Islet of Langerhans (tissue), 1 donor: ENCODE measurements at regions not wholly inside any gene's neighbourhood (a gene's known extent, or its start where the extent isn't known, plus 50 kb on each side); places are given as distances from the start of the nearest gene placed in this dataset.
"Not testable (repeated sequence)": the region's sequence is repeated elsewhere in the genome, so short reads cannot be mapped to it uniquely, and the experiment has no call there.

ENCODE experiments used
- FAIRE-seq: peaks from one replicate; lab custom pipeline; 2011; peaks lifted over from hg19 to GRCh38; lab: Jason Lieb, UNC

DNA sequence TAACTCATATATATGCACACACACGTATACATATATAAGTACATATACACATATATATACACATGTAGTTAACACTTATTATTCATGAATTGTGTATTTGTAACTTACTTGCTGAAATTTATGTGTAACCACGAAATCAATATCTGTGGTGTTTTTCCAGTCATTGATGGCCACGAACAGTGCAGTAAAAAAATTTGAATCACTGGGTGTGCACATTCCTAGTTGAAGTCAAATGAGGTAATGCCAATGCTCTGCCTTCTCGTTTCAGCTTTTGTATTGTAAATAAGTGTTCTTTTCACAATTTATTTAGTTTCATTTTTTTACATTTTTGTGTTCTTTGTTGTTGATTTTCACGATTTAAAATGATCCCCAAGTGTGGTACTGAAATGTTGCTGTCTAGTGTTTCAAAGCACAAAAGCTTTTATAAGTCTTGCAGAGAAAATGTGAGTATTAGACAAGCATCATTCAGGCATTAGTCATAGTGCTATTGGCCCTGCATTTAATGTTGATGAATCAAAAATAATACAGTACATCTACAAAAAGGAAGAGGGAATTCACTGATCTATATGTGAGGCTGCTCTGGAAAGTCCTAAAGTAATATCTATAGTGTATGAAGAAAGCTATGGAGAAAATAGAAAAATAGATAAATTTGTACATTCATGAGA, 419.0 kb downstream of the DSC3 start:
- FAIRE-seq: no peak

DNA sequence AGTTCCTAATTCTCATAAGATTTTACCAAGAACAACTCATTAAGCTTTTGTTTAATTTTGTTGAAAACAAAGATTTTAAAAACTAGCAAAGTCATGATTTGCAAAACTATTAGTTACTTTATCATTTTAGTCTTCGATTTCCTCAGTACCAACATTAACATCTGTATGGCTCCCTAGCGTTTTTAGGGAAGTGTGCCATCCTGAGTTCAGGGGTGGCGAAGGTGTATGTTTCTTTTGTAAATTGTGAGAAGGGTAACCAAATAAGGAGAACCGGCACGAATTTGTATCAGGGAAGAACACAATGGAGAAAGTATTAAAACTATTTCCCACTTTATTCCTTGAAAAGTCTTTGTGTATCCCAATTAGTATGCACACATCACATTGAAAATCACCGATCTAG, 419.9 kb downstream of the DSC3 start:
- no peak for FAIRE-seq

DNA sequence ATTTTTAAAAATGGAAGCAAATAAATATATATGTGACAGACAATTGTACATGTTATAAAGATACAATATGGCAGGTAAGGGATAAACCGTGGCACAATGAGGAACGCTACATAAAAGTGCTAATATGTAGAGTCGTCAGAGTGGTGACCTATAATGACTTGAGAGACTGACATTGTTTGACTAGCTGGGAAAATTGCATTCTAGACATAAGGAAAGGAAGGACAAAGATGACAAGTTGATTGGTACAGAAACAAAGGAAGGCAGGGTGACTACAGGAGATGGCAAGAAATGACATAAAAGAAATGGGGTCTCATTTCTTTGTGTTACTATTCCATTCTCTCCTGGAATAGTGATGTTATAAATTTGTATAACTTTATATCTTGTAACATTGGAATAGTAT, 420.4 kb downstream of the DSC3 start:
- no peak for FAIRE-seq

DNA sequence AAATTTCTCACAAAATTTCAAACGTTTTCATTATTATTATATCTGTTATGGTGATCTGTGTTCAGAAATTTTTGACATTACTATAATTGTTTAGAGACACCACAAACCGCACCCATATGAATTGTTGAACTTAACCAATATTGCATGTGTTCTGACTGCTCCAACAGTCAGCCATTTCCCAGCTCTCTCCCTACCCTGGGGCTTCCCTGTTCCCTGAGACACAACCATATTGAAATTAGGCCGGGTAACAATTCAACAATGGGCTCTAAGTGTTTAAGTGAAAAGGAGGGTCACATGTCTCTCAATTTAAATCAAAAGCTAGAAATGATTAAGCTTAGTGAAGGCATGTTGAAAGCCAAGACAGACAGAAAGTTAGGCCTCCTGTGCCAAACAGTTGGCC, 424.0 kb downstream of the DSC3 start:
- FAIRE-seq: no peak

DNA sequence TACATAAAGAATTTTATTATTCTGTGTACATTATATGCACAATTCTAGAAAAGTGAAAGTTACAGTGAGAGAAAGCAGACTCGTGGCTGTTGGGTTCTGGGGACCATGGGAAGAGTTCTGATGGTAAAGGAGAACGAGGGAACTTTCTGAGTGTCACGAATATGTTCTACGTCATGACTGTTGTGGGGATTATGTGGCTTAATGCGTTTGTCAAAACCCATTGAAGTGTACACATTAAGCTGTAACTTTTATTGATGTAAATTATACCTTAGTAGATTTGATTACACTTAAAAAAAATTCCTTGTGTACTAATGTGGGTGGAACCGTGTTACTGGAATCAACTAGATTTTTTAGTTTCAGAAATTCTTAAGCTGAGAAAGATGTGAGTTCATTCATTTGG, 426.1 kb downstream of the DSC3 start:
- FAIRE-seq: no peak

DNA sequence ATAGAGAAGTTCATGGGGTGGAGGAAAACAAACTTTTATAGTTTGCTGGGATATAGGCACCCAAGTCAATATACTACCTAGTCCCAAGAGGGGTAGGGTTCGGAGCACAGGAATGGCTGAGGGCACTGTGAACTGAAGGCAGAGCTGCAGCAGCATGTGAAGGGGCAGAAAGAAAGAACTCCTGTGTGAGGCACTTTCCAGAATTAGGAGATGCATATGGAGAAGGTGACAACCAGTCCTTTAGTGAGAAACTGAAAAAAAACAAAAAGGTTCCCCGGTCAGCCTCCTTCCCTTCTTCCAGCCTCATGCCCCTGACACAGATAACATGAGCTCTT, 429.1 kb downstream of the DSC3 start:
- FAIRE-seq: no peak

DNA sequence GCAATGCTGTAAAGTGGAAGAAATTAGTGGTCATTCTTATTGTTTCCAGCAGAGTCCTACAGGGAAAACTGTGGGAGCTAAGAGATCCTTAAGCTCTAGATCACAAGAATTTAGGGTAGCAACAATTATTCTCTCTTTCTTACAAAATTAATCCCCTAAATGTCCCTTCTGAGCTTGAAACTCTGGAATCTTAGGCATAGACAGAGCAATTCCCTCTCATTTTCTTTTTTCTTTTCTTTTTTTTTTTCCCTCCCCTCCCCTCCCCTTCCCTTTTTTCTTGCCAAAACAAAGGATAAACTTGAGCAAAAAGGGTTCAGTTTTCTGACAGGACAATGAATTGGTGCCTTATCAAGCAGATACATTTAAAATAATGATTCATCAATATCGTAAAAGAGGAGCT, 441.0 kb downstream of the DSC3 start:
- no peak for FAIRE-seq

DNA sequence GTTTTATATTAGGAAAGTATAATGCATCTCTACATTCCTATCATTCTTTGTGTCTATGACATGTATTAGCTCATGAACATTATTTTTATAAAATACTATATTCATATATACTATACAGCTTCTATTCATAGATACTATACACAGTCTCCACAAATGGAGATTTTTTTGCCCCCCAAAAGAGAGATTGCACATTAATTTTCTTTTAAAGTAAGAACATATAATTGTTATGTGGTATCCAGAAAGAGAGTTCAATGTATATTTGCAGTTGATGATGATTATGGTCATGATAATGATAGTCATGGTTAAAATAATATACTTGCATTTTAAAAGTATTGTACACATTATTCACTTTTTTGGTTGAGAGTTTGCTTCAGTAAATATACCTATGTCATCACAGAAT, 445.3 kb downstream of the DSC3 start:
- FAIRE-seq: no peak

DNA sequence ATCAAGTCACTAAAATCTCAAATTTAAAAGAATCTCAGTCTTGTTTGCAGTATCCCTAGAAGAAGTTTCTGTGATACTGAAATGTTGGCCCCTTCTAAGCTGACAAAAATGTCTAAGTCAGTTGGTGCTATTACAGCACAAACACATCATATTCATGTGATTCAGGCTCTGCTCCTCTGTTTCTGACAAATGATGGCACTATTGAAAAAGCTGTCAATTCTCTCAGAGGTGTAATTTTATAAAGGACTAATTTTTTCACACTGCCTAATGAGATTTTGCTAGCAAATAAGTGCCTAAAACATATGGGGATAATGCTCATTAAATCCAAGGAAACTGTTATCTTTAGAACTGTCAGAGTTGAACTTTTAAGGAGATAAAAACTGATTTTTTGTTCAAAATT, 445.9 kb downstream of the DSC3 start:
- FAIRE-seq: no peak

DNA sequence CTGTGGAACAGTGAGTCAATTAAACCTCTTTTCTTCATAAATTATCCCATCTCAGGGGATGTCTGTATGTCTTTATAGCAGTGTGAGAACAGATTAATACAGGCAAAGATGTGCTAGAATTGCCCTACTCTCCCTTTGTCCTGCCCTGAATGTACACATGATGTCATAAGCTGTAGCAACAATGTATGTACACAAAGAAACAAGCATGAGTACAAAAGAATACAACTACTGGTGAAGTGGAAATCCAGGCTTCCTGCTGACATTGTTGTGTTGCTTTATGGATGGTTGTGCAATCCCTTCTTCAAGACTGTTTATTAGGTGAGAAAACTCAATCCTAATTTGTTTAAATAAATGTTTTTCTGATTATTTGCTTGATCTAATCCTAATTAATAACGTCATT, 446.6 kb downstream of the DSC3 start:
- FAIRE-seq: no peak

DNA sequence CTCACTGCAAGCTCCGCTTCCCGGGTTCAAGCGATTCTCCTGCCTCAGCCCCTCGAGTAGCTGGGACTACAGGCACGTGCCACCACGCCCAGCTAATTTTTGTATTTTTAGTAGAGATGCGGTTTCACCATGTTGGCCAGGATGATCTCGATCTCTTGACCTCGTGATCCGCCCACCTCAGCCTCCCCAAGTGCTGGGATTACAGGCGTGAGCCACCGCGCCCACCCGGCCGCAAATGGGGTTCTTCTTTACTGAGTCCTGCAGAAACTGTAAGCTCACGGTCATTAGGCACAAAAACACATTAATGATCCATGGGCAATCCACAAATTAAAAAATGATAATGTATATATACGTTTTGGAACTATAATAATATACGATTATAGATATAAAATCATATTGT, 447.6 kb downstream of the DSC3 start:
- not testable (repeated sequence) for FAIRE-seq

DNA sequence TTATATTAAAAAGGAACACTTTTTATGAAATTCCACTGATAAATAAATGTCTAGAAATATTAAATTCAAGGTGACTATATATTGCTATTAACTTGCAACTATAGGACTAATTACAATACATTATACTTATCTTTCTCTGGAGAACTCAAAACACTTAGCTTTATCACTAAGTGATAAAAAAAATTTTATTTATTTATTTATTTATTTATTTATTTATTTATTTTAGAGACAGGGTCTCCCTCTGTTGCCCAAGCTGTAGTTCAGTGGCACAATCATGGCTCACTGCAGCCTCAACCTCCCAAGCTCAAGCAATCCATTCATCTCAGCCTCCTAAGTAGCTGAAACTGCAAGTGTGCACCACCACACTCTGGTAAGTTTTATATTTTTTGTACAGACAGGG, 451.1 kb downstream of the DSC3 start:
- no peak for FAIRE-seq

DNA sequence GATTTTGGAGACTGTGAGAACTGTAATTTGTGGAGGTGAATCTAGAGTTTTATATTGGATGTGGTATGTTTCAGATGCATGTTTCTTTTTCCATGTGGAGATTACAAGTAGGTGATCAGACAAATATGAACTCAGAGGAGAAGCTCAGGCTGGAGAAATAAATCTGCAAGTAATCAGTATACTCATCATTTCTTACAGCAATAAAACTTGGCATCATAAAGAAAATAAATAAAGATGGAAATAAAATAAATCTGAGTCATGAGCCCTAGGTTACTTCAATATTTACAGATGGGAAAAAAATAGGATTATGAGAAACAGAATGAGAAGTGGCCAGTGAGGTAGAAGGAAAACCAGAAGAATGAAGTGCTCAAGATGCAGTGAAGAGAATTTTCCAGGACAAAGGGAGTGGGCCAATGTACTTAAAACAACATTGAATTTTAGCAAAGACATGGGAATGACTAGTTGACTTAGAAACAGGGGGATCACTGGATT, 453.8 kb downstream of the DSC3 start:
- no peak for FAIRE-seq

DNA sequence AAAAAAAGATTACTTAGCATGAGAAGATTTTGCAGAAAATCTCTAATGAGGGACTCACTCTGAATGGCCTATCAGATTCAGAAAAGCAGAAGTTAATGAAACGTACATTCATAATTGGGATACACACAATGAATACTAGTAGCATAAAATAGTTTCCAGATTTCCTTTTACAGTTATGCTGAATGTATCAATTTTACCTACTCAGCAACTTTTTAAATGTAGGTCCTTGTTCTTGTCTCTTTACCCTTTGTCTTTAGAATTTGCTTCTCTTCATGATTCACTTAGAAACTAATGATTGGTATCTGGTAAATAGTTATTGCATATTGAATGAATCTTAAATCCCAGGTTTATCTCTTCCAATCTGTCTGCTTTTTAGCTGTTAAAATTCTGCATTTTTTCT, 458.8 kb downstream of the DSC3 start:
- no peak for FAIRE-seq

DNA sequence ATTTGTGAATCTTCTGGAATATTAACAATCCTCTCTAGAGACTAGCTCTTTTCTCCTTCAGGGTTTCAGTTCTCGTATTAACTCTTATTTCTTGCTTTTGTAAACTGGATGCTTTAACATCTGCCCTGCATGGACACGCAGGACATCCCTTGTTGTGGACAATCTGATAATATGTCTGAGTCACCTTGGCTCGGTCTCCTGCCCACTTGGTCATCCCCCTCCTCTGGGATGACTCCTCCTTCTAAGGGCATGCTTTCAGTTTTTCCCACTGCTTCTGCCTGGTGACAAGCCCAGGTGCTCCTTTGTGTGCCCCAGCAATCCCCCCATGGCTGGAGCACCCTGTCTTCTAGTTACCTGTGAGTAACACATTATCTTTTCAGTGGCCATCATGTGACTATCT, 460.5 kb downstream of the DSC3 start:
- FAIRE-seq: no peak

DNA sequence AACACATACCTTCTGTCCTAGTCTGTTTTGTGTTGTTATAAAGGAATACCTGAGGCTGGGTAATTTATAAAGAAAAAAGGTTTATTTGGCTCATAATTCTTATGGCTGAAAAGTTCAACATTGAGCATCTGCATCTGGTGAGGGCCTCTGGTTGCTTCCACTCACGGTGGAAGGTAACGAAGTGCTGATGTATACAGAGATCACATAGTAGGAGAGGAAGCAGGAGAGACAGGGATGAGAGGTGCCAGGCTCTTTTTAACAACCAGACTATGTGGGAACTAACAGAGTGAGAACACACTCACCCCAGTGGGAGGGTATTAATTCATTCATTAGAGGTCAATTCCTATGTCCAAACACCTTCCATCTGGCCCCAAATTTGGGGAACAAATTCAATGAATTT, 463.8 kb downstream of the DSC3 start:
- FAIRE-seq: no peak

DNA sequence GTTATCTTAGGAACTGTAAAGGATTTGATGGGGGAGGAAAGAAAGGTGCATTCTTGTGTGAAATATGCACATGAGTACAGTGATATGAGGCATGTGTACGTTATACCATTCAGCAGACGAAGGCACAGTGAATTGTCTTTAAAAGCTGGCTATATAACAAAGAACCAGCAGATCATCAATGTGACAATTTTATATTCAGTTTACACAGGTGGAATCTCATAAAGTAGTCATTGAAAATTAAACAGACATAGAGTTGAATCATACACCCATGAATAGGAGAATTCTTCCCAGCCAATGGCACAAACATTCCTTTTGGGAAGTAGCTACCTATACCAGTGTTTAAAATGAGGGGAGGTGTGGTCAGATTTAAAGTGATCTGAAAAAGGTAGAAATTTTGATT, 470.3 kb downstream of the DSC3 start:
- FAIRE-seq: no peak

DNA sequence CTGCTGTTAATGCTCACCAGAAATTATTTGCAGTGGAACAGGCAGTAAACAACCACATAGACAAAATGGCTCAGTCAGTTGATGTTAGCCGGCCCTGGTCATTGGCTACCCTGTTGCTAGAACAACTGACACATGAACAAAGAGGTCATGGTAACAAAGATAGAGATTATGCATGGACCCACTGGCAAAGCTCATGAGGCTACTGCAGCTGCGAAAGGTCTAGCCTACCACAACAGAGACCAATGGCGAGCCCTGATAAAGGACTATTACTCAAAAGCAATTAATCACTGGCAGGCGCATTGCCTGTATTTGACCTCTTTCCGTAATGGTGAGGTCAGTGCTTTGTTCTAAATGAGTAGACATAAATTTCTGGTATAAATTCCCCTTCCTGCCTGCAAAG, 474.2 kb downstream of the DSC3 start:
- FAIRE-seq: no peak

DNA sequence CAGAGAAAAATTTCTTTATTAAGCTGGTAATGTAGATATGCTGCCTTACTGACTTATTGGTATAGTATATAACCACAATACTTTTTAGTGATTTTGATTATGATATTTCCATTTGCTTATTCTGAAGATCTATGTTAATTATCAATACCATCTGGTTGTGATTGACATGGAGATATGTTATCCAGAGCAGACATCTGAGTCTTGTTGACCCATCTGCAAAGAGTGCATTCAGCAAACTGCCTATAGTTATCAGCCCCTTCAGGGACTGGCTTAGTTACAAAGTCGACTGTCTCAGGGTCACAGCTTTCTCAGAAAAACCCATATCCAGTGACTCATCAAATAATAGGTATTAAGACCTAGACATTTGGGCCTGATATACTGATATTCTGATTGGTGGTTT, 475.7 kb downstream of the DSC3 start:
- FAIRE-seq: no peak

DNA sequence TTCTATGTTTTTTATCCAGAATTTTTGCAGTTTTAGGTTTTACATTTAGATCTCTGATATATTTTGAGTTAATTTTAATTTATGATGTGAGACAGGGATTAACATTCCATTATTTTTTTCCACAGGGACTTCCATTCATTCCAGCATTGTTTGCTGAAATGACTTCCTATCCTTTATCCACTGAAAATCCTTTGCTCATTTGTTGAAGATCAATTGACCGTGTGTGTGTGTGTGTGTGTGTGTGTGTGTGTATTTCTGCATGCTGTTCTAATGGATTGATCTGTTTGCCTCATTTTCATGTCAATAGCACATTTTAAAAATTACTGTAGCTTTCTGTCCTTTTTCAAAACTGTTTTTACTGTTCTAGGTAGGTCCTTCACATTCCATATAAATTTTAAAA, 480.3 kb downstream of the DSC3 start:
- no peak for FAIRE-seq

DNA sequence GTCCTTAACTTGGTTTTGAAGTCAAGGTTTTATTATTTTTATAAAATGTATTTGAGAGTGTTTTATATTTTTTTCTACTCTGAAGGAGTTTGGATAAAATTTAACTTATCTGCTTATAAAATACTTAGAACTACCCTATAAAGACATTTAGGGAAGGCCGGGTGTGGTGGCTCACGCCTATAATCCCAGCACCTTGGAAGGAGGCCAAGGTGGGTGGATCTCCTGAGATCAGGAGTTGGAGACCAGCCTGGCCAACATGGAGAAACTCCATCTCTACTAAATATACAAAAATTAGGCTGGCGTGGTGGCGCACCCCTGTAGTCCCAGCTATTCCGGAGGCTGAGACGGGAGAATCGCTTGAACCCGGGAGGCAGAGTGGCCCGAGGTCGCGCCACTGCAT, 486.4 kb downstream of the DSC3 start:
- FAIRE-seq: no peak

DNA sequence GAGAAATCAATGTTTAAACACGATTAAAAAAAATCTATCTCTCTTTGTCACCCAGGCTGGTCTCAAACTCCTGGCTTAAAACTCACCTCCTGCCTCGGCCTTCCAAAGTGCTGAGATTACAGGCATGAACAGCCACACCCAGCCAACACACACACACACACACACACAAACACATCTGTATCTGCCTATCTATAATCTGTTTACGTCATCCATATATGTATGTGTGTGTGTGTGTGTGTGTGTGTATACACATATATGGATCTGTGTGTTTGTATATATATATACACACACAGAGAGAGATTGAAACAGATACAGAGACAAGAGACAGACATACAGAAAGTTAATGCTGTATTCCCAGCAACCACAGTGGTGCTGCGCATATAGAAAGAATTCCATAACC, 497.1 kb downstream of the DSC3 start:
- FAIRE-seq: no peak

DNA sequence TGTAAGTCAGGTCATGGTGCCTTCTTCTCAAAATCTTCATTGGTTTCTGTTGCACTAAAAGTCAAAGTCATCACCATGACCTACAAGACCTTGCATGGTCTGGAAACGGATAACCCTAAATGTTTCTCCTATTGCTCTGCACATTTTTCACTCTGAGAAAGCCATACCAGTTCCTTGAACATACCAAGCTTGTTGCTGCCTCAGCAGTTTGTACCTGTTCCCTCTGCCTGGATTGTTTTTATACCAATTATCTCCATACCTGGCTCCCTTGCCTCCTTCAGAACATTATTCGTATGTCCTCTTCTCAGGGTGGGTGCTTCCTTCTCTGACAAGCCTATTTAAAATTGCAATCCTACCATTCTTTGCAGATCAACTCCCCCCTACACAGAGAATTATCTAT, 498.4 kb downstream of the DSC3 start:
- FAIRE-seq: no peak

DNA sequence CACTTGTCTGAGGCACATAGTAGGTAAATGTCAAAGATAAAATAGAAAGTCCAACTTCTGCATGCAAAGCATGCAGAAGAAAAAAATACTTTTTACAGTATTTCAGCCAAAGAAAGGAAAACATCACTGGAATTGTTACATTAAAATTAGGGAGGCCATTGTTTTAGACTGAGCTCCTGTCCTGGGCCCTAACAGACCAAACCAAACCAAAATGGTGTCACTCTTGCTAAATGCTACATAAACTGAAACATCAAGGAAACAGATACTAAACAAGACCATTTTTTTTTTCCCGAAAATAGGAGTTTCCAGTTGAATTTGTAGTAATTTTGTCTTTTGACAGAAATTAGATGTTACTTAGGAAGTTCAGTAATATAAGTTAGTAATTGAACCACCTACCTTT, 508.8 kb downstream of the DSC3 start:
- FAIRE-seq: no peak

DNA sequence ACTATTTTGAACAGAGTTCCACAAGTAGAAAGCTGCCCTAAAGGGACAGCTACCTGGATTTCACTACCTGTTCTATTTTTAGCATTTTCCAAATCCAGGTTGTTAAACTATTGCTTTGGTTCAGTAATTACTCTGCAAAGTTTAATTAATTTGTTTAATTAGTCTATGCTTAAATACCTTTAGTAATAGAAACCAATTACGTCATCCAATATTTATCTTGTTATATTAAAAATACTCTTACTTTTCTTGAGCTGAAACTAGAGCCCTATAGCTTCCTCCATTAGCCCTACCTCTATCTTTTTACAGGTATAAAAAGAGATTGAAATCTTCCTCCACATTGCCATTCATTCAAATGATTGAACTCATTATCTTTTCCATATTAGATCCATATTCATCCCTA, 514.6 kb downstream of the DSC3 start:
- FAIRE-seq: no peak
